ENCODE measurements at regions not wholly inside any gene's neighbourhood (a gene's known extent, or its start where the extent isn't known, plus 50 kb on each side); places are given as distances from the start of the nearest gene placed in this dataset.

DNA sequence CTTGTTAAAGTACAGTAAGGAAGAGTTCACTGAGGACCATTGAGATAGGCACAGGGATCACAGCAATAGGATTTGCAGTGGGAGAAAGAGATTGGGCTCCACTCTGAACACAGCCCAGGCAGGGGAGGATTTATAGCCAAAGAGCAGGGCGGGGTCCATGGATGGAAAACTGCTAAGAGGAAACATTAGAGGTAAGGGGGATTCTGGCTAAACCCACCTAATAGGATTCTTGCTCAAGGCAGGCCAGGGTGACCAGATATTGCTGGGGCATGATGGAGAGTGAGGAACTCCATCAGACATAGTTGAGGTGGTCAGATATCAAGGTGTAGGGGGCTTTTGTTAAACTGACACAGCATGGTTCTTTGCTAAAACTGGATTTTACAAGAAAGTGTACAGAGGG is 372.8 kb downstream of the NPHP4 start:
- Histone ChIP-seq H3F3A (ENCODE audit: low read depth) (no peaks in the 10 kb centered on the region), H3K27ac (no peak overlapping the region), H3K9me3 (ENCODE audit: low read depth) (no peaks in the 10 kb centered on the region), H3K4me1 (no peaks in the 10 kb centered on the region), H2AFZ (replicated peaks) (no peak overlapping the region), H3K79me2 (ENCODE audit: low read depth) (no peaks in the 10 kb centered on the region), H3K27me3 (no peaks in the 10 kb centered on the region), H3K36me3 (no peaks in the 10 kb centered on the region), H3K9ac (no peak overlapping the region), H3K4me3 (no peak overlapping the region), H3K4me2 (no peak overlapping the region), H4K20me1 (ENCODE audit: low read depth) (no peaks in the 10 kb centered on the region)
- peaks cover 3% of the 10 kb centered on the region for H3K27me3 Mint-ChIP-seq (ENCODE audit: insufficient read depth, low read depth)
- no peaks in the 10 kb centered on the region for H3K36me3 Mint-ChIP-seq
- no peak overlapping the region for H3K27ac Mint-ChIP-seq
- no peak overlapping the region for H3K4me3 Mint-ChIP-seq
- H3K9me3 Mint-ChIP-seq: no peaks in the 10 kb centered on the region
- DNase-seq (ENCODE audit: low spot score): no peak
- TF ChIP-seq EZH2phosphoT487 (IDR thresholded peaks at IDR 0.05) (no peak), EZH2 (IDR thresholded peaks at IDR 0.05) (no peak)
- TF ChIP-seq, protein P1, sequence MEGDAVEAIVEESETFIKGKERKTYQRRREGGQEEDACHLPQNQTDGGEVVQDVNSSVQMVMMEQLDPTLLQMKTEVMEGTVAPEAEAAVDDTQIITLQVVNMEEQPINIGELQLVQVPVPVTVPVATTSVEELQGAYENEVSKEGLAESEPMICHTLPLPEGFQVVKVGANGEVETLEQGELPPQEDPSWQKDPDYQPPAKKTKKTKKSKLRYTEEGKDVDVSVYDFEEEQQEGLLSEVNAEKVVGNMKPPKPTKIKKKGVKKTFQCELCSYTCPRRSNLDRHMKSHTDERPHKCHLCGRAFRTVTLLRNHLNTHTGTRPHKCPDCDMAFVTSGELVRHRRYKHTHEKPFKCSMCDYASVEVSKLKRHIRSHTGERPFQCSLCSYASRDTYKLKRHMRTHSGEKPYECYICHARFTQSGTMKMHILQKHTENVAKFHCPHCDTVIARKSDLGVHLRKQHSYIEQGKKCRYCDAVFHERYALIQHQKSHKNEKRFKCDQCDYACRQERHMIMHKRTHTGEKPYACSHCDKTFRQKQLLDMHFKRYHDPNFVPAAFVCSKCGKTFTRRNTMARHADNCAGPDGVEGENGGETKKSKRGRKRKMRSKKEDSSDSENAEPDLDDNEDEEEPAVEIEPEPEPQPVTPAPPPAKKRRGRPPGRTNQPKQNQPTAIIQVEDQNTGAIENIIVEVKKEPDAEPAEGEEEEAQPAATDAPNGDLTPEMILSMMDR (IDR thresholded peaks at IDR 0.05): no peak
- H3K4me1 Mint-ChIP-seq: peaks cover 18% of the 10 kb centered on the region

- no peaks in the 10 kb centered on the region for H3K36me3 ChIP-seq
- no peak overlapping the region for H3K4me2 ChIP-seq
- H3K4me1 ChIP-seq: no peaks in the 10 kb centered on the region
- H3K9me3 Mint-ChIP-seq: no peaks in the 10 kb centered on the region
- no peaks in the 10 kb centered on the region for H3K36me3 Mint-ChIP-seq
- H3K27me3 Mint-ChIP-seq (ENCODE audit: insufficient read depth, low read depth): peaks cover 3% of the 10 kb centered on the region
- DNase-seq (ENCODE audit: low spot score): no peak
- peaks cover 18% of the 10 kb centered on the region for H3K4me1 Mint-ChIP-seq
- no peak overlapping the region for H3K9ac ChIP-seq
- no peak overlapping the region for H3K27ac ChIP-seq
- no peak overlapping the region for H3K4me3 Mint-ChIP-seq
- no peaks in the 10 kb centered on the region for H3K9me3 ChIP-seq (ENCODE audit: low read depth)
- no peaks in the 10 kb centered on the region for H4K20me1 ChIP-seq (ENCODE audit: low read depth)
- H3F3A ChIP-seq (ENCODE audit: low read depth): no peaks in the 10 kb centered on the region
- H3K27ac Mint-ChIP-seq: no peak overlapping the region
- no peak overlapping the region for H3K4me3 ChIP-seq
- no peak for TF ChIP-seq EZH2 (IDR thresholded peaks at IDR 0.05)
- no peaks in the 10 kb centered on the region for H3K79me2 ChIP-seq (ENCODE audit: low read depth)
- no peak overlapping the region for H2AFZ ChIP-seq (replicated peaks)
- no peaks in the 10 kb centered on the region for H3K27me3 ChIP-seq
Measured at GRCh38 chr1:5617546-5617945, 374.7 kb downstream of the NPHP4 start.

GRCh38 chr1:5617179-5617520 is 375.1 kb downstream of the NPHP4 start:
- no peaks in the 10 kb centered on the region for H3K36me3 Mint-ChIP-seq
- H3K9me3 Mint-ChIP-seq: no peaks in the 10 kb centered on the region
- TF ChIP-seq, protein P1 (IDR thresholded peaks at IDR 0.05): no peak
- TF ChIP-seq EZH2phosphoT487 (IDR thresholded peaks at IDR 0.05) (no peak), EZH2 (IDR thresholded peaks at IDR 0.05) (no peak)

DNA sequence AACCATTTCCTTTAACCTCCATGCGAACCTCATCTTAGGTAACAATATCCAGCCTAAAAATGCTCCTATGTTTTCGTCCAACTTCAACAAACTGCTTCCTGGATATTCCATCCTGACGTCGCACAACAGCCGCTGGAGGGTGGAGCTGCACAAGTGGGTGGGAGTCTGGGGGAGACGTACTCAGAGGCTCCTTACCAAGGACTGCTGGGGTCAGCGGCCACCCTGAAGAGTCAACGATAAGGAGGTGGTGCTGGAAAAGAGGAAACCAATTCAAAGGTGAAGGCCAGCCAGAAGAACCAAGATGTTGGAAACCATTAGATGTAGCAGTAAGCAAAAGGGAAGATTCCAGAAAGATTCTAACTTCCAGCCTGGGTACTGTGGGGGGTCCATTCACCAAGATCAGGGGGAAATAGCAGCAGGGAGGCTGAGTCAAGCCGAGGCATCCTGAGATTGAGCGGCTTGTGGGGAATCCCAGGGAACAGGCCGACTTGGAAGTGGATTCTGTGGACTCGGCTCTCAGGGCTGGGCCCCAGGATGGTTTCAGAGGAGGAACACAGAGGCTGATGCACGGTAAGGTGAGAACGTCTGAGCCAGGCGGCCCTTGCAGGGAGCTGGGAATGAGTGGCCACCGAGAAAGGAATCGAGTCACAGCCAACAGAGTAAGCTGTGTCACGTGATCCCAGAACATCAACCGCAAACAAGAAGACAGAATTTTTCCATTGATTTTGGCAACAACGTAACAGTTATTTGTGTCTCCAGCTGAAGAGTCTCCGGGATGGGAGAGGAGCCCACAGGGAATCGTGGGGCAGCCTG is 375.7 kb downstream of the NPHP4 start:
- Histone ChIP-seq H3K27me3 (no peaks in the 10 kb centered on the region), H3K36me3 (no peaks in the 10 kb centered on the region), H3F3A (ENCODE audit: low read depth) (no peaks in the 10 kb centered on the region), H3K27ac (no peak overlapping the region), H3K9me3 (ENCODE audit: low read depth) (no peaks in the 10 kb centered on the region), H3K4me2 (no peak overlapping the region), H3K4me1 (no peaks in the 10 kb centered on the region), H3K9ac (no peak overlapping the region), H3K79me2 (ENCODE audit: low read depth) (no peaks in the 10 kb centered on the region), H4K20me1 (ENCODE audit: low read depth) (no peaks in the 10 kb centered on the region), H2AFZ (replicated peaks) (no peak overlapping the region), H3K4me3 (no peak overlapping the region)
- Mint-ChIP-seq H3K9me3 (no peaks in the 10 kb centered on the region), H3K36me3 (no peaks in the 10 kb centered on the region), H3K4me3 (no peak overlapping the region), H3K27me3 (ENCODE audit: insufficient read depth, low read depth) (peaks cover 3% of the 10 kb centered on the region), H3K27ac (no peak overlapping the region), H3K4me1 (peaks cover 18% of the 10 kb centered on the region)
- no peak for DNase-seq (ENCODE audit: low spot score)
- TF ChIP-seq, protein P1 (IDR thresholded peaks at IDR 0.05): no peak
- TF ChIP-seq EZH2phosphoT487 (IDR thresholded peaks at IDR 0.05): no peak
- TF ChIP-seq EZH2 (IDR thresholded peaks at IDR 0.05): no peak

More at GRCh38 chr1:5617179-5617520, 375.1 kb downstream of the NPHP4 start:
- Mint-ChIP-seq H3K4me1 (peaks cover 18% of the 10 kb centered on the region), H3K27me3 (ENCODE audit: insufficient read depth, low read depth) (peaks cover 3% of the 10 kb centered on the region), H3K27ac (no peak overlapping the region), H3K4me3 (no peak overlapping the region)
- Histone ChIP-seq H3K9me3 (ENCODE audit: low read depth) (no peaks in the 10 kb centered on the region), H3F3A (ENCODE audit: low read depth) (no peaks in the 10 kb centered on the region), H2AFZ (replicated peaks) (no peak overlapping the region), H3K4me1 (no peaks in the 10 kb centered on the region), H3K9ac (no peak overlapping the region), H3K4me3 (no peak overlapping the region), H3K4me2 (no peak overlapping the region), H4K20me1 (ENCODE audit: low read depth) (no peaks in the 10 kb centered on the region), H3K27ac (no peak overlapping the region), H3K79me2 (ENCODE audit: low read depth) (no peaks in the 10 kb centered on the region), H3K36me3 (no peaks in the 10 kb centered on the region), H3K27me3 (no peaks in the 10 kb centered on the region)
- no peak for DNase-seq (ENCODE audit: low spot score)

Data from neural progenitor cell (in vitro differentiated cells).